Rectal smooth muscle tissue (tissue), 1 donor: ENCODE measurements at regions not wholly inside any gene's neighbourhood (a gene's known extent, or its start where the extent isn't known, plus 50 kb on each side); places are given as distances from the start of the nearest gene placed in this dataset.
"Not testable (repeated sequence)": the region's sequence is repeated elsewhere in the genome, so short reads cannot be mapped to it uniquely, and the experiment has no call there.

ENCODE experiments used
- H3K27ac ChIP-seq: one replicate; pipeline ENCODE4 v1.7.0; 2013; ENCODE audit warnings: low read depth, low read length, inconsistent platforms
- H3K27me3 ChIP-seq: one replicate; pipeline ENCODE4 v1.7.0; 2013; ENCODE audit warnings: low read length; ENCODE audit not compliant: control insufficient read depth, insufficient read depth
- H3K36me3 ChIP-seq: one replicate; pipeline ENCODE4 v1.7.0; 2013; ENCODE audit warnings: low read length; ENCODE audit not compliant: control insufficient read depth, insufficient read depth
- H3K4me1 ChIP-seq: one replicate; pipeline ENCODE4 v1.7.0; 2013; ENCODE audit warnings: low read length; ENCODE audit not compliant: control insufficient read depth, insufficient read depth
- H3K4me3 ChIP-seq: one replicate; pipeline ENCODE4 v1.7.0; 2013; ENCODE audit warnings: low read length
- H3K9ac ChIP-seq: one replicate; pipeline ENCODE4 v1.7.0; 2013; ENCODE audit warnings: low read length

DNA sequence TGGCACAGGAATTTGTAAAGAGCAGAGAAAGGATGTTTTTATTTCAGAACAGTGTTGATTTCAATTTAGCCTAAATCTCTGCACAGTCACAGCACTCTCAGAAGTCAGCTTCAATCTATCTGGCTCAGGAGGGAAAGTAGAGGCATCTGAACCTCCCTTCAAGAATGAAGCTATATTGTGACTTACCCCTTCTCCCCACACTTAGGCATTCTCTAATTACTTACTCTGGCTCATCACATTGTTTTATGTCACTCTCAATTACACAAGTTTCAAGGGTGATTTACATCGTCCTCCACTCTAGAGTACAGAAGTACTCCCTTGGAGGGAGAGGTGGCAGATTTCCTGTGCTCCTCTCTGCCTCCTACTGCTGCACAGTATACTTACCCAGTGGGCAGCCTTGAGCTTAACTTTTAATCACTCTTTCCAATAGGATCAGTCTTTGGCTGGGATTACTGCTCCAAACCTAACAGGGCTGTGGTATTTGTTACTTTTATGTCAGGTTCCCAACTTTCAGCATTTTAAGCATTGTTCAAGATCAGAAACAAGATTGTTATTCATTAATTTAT is 211.4 kb downstream of the AASDHPPT start:
- Histone ChIP-seq H3K36me3 (no peaks in the 10 kb centered on the region), H3K27me3 (no peaks in the 10 kb centered on the region), H3K4me1 (no peaks in the 10 kb centered on the region), H3K9ac (no peak overlapping the region), H3K27ac (no peak overlapping the region), H3K4me3 (no peak overlapping the region)

DNA sequence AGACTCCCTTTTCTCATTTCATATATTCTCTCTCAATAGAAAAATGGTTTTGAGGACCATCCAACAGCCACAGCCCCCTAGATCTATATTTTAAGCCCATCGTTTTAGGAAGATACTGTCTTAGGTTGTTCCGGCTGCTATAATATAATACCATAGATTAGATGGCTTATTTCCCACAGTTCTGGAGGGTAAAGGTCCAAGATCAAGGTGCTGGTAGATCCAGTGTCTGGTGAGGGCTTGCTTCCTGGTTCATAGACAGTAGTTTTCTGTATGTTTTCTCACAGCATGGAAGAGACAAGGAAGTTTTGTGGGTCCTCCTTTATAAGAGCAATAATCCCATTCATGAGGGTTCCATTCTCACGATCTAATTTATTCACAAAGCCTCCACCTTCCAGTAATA is 215.1 kb downstream of the AASDHPPT start:
- Histone ChIP-seq H3K27ac (no peak overlapping the region), H3K4me3 (no peak overlapping the region), H3K4me1 (no peaks in the 10 kb centered on the region), H3K9ac (no peak overlapping the region), H3K36me3 (no peaks in the 10 kb centered on the region), H3K27me3 (no peaks in the 10 kb centered on the region)

DNA sequence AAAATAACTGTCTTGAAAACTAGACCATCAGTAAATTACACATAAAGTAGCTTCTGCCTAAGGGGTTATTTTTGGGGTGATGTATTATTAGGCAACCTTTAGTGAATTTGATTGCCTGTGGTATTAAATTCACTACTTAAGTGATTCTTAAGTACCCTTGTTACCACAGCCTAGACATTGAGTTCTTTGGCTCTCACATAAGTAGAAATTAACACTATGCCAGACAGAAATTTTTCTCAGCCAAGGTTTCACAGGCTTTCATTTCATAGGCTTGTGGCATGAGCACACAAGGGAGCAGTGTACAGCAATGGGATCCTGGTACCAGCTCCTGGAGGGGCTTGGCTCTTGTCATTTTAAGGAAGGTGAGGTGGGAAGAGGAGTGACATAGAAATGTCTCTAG is 218.5 kb downstream of the AASDHPPT start:
- no peak overlapping the region for H3K9ac ChIP-seq
- H3K27me3 ChIP-seq = no peaks in the 10 kb centered on the region
- no peaks in the 10 kb centered on the region for H3K36me3 ChIP-seq
- H3K27ac ChIP-seq = no peak overlapping the region
- H3K4me1 ChIP-seq = no peaks in the 10 kb centered on the region
- no peak overlapping the region for H3K4me3 ChIP-seq

DNA sequence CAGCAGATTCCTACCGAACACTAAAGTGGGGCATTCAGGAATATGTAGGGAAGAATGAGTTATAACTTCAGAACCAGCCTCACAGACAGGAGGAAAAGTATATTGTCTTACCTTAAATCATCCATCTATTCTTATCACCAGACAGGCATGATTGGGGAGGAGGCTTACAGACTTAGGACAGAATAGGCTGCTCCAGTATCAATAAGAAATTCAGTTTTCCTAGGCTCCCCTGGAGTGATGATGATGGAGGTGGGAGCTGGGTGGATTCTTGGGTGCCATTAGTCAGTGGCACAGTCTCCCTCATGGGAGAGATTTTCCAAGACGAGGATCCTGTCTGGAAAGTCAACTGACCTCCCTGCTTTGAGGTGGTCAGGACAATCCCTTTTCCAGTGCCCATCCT is 225.0 kb downstream of the AASDHPPT start:
- no peaks in the 10 kb centered on the region for H3K36me3 ChIP-seq
- H3K9ac ChIP-seq = no peak overlapping the region

DNA sequence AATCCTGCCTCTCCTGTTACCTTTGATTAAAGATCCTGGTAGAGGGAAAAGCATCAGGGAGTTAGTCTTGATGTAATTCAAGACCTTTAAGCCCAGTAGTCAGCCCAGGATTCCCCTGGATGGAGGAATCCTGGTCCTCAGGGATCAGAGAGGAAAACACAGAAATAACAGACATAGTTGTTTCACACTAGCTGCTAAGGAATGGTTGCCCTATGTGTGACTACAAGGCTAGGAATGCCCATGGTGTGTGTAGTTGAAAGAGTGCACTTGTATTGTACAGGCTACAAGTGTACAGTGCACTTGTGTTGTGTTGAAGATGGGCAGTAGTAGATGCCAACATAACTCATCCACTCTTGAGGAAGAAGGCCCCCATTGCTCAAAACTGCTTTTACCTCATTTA is 226.8 kb downstream of the AASDHPPT start:
- no peak overlapping the region for H3K4me3 ChIP-seq
- H3K36me3 ChIP-seq = no peaks in the 10 kb centered on the region

More for the DNA sequence above, 225.0 kb downstream of the AASDHPPT start:
- Histone ChIP-seq H3K27me3 (no peaks in the 10 kb centered on the region), H3K27ac (no peak overlapping the region), H3K4me1 (no peaks in the 10 kb centered on the region), H3K4me3 (no peak overlapping the region)

DNA sequence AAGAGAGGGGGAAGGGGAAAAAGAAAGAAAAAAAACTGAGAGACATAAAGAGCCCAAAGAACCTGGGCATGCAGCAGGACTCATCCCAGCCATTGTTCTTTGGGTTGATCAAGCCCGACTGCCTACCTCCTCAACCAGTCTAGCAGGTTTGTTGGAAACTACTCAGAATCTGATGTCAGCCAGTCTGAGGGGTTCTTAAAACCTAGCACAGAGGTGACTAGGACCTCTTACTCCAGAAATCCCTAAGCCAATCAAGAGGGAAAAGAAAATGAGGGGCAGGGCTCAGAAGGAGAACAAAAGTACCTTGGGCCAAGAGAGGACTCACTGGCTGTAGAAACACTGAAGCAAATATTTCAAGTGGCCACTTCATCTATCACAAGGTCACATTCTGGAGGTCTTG is 228.0 kb downstream of the AASDHPPT start:
- Histone ChIP-seq H3K27me3 (no peaks in the 10 kb centered on the region), H3K36me3 (no peaks in the 10 kb centered on the region), H3K4me3 (no peak overlapping the region), H3K9ac (no peak overlapping the region), H3K27ac (no peak overlapping the region), H3K4me1 (no peaks in the 10 kb centered on the region)

More for the DNA sequence above, 226.8 kb downstream of the AASDHPPT start:
- no peaks in the 10 kb centered on the region for H3K27me3 ChIP-seq
- H3K9ac ChIP-seq = no peak overlapping the region
- H3K4me1 ChIP-seq = no peaks in the 10 kb centered on the region
- no peak overlapping the region for H3K27ac ChIP-seq

DNA sequence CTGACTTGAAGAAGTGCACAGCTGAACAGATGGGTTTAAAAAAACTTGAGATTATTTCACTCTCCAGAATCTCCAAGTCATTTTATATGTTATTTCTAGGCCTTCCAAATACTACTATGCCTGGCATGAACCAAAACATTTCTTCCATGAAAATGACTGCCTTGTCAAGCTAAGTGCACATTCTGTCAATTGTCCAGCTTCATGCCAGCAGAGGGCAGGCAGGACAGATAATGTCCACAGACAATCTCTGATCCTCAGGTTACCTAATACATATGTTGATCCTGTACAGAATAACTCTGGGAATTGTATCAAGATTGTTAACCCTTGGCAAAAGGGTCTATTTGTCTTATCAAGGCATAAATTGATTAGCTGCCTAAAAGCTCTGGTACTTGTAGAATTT is 229.5 kb downstream of the AASDHPPT start:
- Histone ChIP-seq H3K27me3 (no peaks in the 10 kb centered on the region), H3K4me1 (no peaks in the 10 kb centered on the region), H3K36me3 (no peaks in the 10 kb centered on the region), H3K27ac (no peak overlapping the region), H3K9ac (no peak overlapping the region), H3K4me3 (no peak overlapping the region)

DNA sequence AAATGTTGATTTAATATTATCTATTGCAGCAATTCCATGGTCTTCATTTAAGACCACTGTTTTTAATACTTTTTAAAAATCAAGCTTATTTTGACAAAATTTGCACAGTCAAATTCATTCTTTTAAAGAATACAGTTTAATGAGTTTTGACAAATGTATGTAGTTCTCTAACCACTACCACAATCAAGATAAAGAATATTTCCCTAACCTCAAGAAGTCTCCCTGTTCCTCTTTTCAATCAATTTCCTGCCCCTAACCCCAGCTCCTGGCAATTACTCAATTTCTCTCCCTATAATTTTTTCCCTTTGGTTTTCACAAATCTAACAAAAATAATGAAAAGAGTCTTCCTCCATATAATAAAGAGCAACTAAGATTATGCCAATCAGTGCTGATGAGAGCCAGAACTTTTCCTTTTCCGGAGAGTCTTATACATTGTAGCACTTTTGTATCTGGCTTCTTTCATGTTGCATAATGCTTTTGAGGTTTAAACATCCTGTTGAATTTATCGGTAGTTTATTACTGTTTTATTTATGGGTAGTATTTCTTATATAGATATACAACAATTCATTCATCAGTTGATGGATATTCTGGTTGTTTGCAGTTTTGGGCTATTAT is 231.7 kb downstream of the AASDHPPT start:
- no peaks in the 10 kb centered on the region for H3K36me3 ChIP-seq
- no peak overlapping the region for H3K27ac ChIP-seq
- H3K9ac ChIP-seq = no peak overlapping the region
- H3K4me3 ChIP-seq = no peak overlapping the region
- H3K4me1 ChIP-seq = no peaks in the 10 kb centered on the region
- H3K27me3 ChIP-seq = no peaks in the 10 kb centered on the region

DNA sequence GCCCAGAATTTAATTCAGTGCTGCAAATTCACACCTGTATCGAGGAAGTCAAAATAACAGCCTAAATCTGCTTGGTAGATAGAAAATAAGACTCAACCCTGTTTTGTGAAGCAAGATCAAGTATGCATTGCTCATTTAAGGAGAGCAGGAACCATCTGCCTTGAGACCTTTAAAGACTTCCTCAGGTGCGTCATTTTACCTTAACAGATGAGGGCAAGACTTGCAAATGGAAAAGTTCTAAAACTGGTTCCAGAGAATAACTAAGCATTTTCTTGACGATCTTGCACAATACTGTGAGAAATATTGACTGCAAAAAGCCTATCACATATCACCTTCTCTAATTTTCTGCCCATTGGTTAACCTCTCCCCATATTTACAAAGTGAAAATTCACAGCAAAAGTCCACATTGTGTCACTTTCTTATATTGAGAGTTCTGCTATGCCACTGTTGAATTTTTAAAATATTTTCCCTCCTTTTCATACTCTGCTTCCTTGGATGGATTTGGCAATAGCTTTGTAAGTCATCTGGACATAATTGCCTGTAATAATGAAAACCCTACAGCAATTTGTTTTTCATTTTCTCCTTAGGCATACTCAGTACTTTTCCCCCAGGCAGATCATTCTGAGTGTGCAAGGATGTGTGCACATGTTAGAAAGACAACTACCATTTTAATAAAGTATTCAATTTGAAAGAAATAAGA is 234.2 kb downstream of the AASDHPPT start:
- Histone ChIP-seq H3K27me3 (no peaks in the 10 kb centered on the region), H3K9ac (no peak overlapping the region), H3K36me3 (no peaks in the 10 kb centered on the region), H3K4me1 (no peaks in the 10 kb centered on the region), H3K27ac (no peak overlapping the region), H3K4me3 (no peak overlapping the region)

DNA sequence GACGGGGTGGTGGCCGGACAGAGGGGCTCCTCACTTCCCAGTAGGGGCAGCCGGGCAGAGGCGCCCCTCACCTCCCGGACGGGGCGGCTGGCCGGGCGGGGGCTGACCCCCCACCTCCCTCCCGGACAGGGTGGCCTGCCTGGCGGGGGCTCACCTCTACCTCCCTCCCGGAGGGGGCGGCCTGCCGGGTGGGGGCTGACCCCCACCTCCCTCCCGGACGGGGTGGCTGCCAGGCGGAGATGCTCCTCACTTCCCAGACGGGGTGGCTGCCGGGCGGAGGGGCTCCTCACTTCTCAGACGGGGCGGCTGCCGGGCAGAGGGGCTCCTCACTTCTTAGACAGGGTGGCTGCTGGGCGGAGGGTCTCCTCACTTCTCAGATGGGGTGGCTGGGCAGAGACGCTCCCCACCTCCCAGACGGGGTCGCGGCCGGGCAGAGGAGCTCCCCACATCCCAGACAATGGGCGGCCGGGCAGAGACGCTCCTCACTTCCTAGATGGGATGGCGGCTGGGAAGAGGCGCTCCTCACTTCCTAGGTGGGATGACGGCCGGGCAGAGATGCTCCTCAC is 239.8 kb downstream of the AASDHPPT start:
- not testable (repeated sequence) for H3K4me1 ChIP-seq, H3K36me3 ChIP-seq, H3K27ac ChIP-seq, H3K4me3 ChIP-seq, H3K9ac ChIP-seq, H3K27me3 ChIP-seq

DNA sequence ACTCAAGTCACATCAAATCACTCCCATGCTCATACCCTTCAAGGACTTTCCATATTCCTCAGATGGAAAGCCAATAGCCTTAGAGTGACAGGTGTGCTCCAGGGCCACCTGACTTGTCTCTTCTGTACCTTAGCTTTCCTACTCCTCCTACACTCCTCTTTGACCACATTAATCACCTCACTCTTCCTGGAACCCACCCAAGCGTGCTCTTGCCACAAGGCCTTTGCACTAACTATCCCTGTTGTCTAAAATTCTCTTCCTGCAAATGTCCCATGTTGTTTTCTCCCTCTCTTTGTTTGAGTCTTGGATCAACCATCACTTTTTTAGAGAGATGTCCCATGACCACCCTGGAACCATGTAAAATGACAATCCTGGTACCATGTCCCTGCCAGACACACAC is 244.1 kb downstream of the AASDHPPT start:
- Histone ChIP-seq H3K27me3 (no peaks in the 10 kb centered on the region), H3K4me3 (no peak overlapping the region)

DNA sequence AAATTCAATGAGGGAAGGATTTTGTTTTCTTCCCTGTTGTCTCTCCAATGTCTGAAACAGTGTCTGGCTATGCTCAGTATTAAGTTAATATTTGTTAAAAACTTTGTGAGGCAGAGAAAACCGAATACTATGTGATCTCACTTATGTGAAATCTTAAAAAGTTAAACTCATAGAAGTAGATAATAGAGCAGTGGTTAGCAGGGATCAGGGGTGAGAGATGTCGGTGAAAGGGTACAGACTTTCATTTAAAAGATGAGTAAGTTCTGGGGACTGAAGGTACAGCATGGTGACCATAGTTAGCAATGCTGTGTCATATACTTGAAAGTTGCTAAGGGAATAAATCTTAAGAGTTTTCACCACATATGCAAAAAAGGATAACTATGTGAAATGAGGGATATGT is 244.6 kb downstream of the AASDHPPT start:
- Histone ChIP-seq H3K4me1 (no peaks in the 10 kb centered on the region), H3K4me3 (no peak overlapping the region), H3K27ac (no peak overlapping the region), H3K27me3 (no peaks in the 10 kb centered on the region), H3K36me3 (no peaks in the 10 kb centered on the region), H3K9ac (no peak overlapping the region)

More for the DNA sequence above, 244.1 kb downstream of the AASDHPPT start:
- no peak overlapping the region for H3K9ac ChIP-seq
- no peak overlapping the region for H3K27ac ChIP-seq
- H3K36me3 ChIP-seq = no peaks in the 10 kb centered on the region
- H3K4me1 ChIP-seq = no peaks in the 10 kb centered on the region
